Lower lobe of right lung (tissue), 2 donors: ENCODE measurements at regions not wholly inside any gene's neighbourhood (a gene's known extent, or its start where the extent isn't known, plus 50 kb on each side); places are given as distances from the start of the nearest gene placed in this dataset.
"Not testable (repeated sequence)": the region's sequence is repeated elsewhere in the genome, so short reads cannot be mapped to it uniquely, and the experiment has no call there.

ENCODE experiments used
- ATAC-seq, 2 donors: fragments of 200-7000 bp; cut with Tn5 transposase; one replicate each; pipeline ENCODE4 v1.9.1; 2020 to 2022; ENCODE audit warnings: mild to moderate bottlenecking in 2 of 2, moderate library complexity in 2 of 2
- DNase-seq: peaks from one replicate; pipeline ENCODE4 v3.0.0-alpha.2; 2020
- H3K27ac ChIP-seq: fragments of 200-600 bp; one replicate; pipeline ENCODE4 v1.8.0; 2022
- H3K27me3 ChIP-seq: fragments of 200-600 bp; one replicate; pipeline ENCODE4 v1.8.0; 2022; ENCODE audit warnings: low read depth
- H3K36me3 ChIP-seq: fragments of 200-600 bp; one replicate; pipeline ENCODE4 v1.8.0; 2022; ENCODE audit warnings: mild to moderate bottlenecking
- H3K4me1 ChIP-seq: fragments of 200-600 bp; one replicate; pipeline ENCODE4 v1.8.0; 2022
- H3K4me3 ChIP-seq: fragments of 200-600 bp; one replicate; pipeline ENCODE4 v1.8.0; 2022; ENCODE audit warnings: mild to moderate bottlenecking
- H3K9me3 ChIP-seq: fragments of 200-600 bp; one replicate; pipeline ENCODE4 v1.8.0; 2022
- CTCF ChIP-seq: fragments of 200-600 bp; IDR thresholded peaks from one replicate; pipeline ENCODE4 v1.8.0; 2022; ENCODE audit warnings: antibody characterized with exemption, mild to moderate bottlenecking
- intact Hi-C: fragments of 100-400 bp; cut with DNase I; formaldehyde crosslinking; loops from one replicate; pipeline ENCODE4 v1.11.0; 2022
- donor health status: DM: no; HTN: yes; CAD: no; lungs with severe emphysema.

GRCh38 chr7:84722734-84723133 is 464.1 kb downstream of the SEMA3D start:
- no peak for DNase-seq
- Histone ChIP-seq H3K27ac (no peak overlapping the region), H3K4me1 (no peaks in the 10 kb centered on the region), H3K9me3 (peaks cover 4% of the 10 kb centered on the region), H3K36me3 (no peaks in the 10 kb centered on the region), H3K27me3 (no peaks in the 10 kb centered on the region), H3K4me3 (no peak overlapping the region)
- no peak for TF ChIP-seq CTCF
- no peak for ATAC-seq
- intact Hi-C loops, result no loop called here

- peaks cover 4% of the 10 kb centered on the region for H3K9me3 ChIP-seq
- H3K36me3 ChIP-seq, result no peaks in the 10 kb centered on the region
- no peaks in the 10 kb centered on the region for H3K4me1 ChIP-seq
- intact Hi-C loops, result no loop called here
- no peak for TF ChIP-seq CTCF
- DNase-seq (no peak), ATAC-seq (no peak)
- H3K27ac ChIP-seq, result no peak overlapping the region
- no peaks in the 10 kb centered on the region for H3K27me3 ChIP-seq
- H3K4me3 ChIP-seq, result no peak overlapping the region
Measured at GRCh38 chr7:84722086-84722485, 464.8 kb downstream of the SEMA3D start.

GRCh38 chr7:84720456-84721097 is 466.3 kb downstream of the SEMA3D start:
- DNase-seq, result no peak
- no peak for ATAC-seq
- no peak overlapping the region for H3K27ac ChIP-seq
- H3K9me3 ChIP-seq, result peaks cover 3% of the 10 kb centered on the region
- TF ChIP-seq CTCF, result no peak
- no peaks in the 10 kb centered on the region for H3K4me1 ChIP-seq
- H3K36me3 ChIP-seq, result no peaks in the 10 kb centered on the region
- intact Hi-C loops, result no loop called here
- H3K4me3 ChIP-seq, result no peak overlapping the region
- H3K27me3 ChIP-seq, result no peaks in the 10 kb centered on the region

- no peak for TF ChIP-seq CTCF
- no peaks in the 10 kb centered on the region for H3K4me1 ChIP-seq
- ATAC-seq, result no peak
- intact Hi-C loops, result no loop called here
- H3K27ac ChIP-seq, result no peak overlapping the region
- H3K27me3 ChIP-seq, result no peaks in the 10 kb centered on the region
- H3K36me3 ChIP-seq, result no peaks in the 10 kb centered on the region
- H3K9me3 ChIP-seq, result no peaks in the 10 kb centered on the region
- no peak for DNase-seq
- no peak overlapping the region for H3K4me3 ChIP-seq
Measured at GRCh38 chr7:84714765-84715164, 472.1 kb downstream of the SEMA3D start.

- no peak for TF ChIP-seq CTCF
- Histone ChIP-seq H3K27me3 (no peaks in the 10 kb centered on the region), H3K27ac (no peak overlapping the region), H3K36me3 (no peaks in the 10 kb centered on the region), H3K9me3 (no peaks in the 10 kb centered on the region), H3K4me3 (no peak overlapping the region), H3K4me1 (no peaks in the 10 kb centered on the region)
- intact Hi-C loops, result no loop called here
- ATAC-seq, result no peak
- no peak for DNase-seq
Measured at GRCh38 chr7:84712374-84713121, 474.3 kb downstream of the SEMA3D start.

GRCh38 chr7:84710538-84710937 is 476.3 kb downstream of the SEMA3D start:
- H3K27ac ChIP-seq, DNase-seq, ATAC-seq, H3K9me3 ChIP-seq, H3K27me3 ChIP-seq, H3K4me1 ChIP-seq, H3K4me3 ChIP-seq, intact Hi-C loops, H3K36me3 ChIP-seq: not testable (repeated sequence)
